ENCODE measurements at regions not wholly inside any gene's neighbourhood (a gene's known extent, or its start where the extent isn't known, plus 50 kb on each side); places are given as distances from the start of the nearest gene placed in this dataset.

- Histone ChIP-seq H3K36me3 (ENCODE audit: control insufficient read depth in 2 of 2, insufficient read depth in 2 of 2, low read length in 1 of 2) (no peaks in the 10 kb centered on the region), H3K4me2 (ENCODE audit: control insufficient read depth, insufficient read depth) (no peak overlapping the region), H2AFZ (ENCODE audit: control insufficient read depth, low read depth, low read length) (no peak overlapping the region), H3K79me2 (ENCODE audit: control insufficient read depth, insufficient read depth, low read length) (no peaks in the 10 kb centered on the region), H3K9ac (ENCODE audit: control insufficient read depth, insufficient read depth, low read length) (no peak overlapping the region), H3K27ac (ENCODE audit: control insufficient read depth, insufficient read depth) (no peak overlapping the region), H4K20me1 (ENCODE audit: control insufficient read depth, insufficient read depth) (no peaks in the 10 kb centered on the region), H3K4me3 (no peak overlapping the region), H3K4me1 (ENCODE audit: control insufficient read depth, insufficient read depth, low read length) (no peaks in the 10 kb centered on the region), H3K27me3 (replicated peaks in 1 of 2; ENCODE audit: control insufficient read depth in 2 of 2, insufficient read depth in 2 of 2, low read length in 1 of 2) (no peaks in the 10 kb centered on the region), H3K9me3 (replicated peaks; ENCODE audit: control insufficient read depth, insufficient read depth, low read length) (no peaks in the 10 kb centered on the region)
- ChIA-PET POLR2A (no interaction called here), RAD21 (ENCODE audit: unreplicated experiment) (no interaction called here), SMC1A (ENCODE audit: uncharacterized antibody, unreplicated experiment) (no interaction called here), CTCF (no interaction called here)
- intact Hi-C loops (cut with micrococcal nuclease; ENCODE audit: unreplicated experiment) (no loop called here), in situ Hi-C loops (cut with MboI) (no loop called here)
- FAIRE-seq (no peak), DNase-seq (ENCODE audit: low read depth, low spot score) (no peak), ATAC-seq (no peak)
- WGBS (ENCODE audit: insufficient coverage, insufficient replicate concordance, low lambda C conversion rate, missing lambda C conversion rate), result 33% methylated on average over 7 of the region's 7 CpGs
- BruUV-seq (replicated peaks), result no TSS peak
- TF ChIP-seq BACH1 (IDR thresholded peaks at IDR 0.05; ENCODE audit: borderline replicate concordance) (no peak), CBFB (IDR thresholded peaks at IDR 0.05; ENCODE audit: low read depth) (no peak), USF1 (IDR thresholded peaks at IDR 0.05; ENCODE audit: borderline replicate concordance, extremely low read length, insufficient read depth, low read depth, low read length) (no peak), ZNF687 (IDR thresholded peaks at IDR 0.05) (no peak), NFIC (IDR thresholded peaks at IDR 0.05; ENCODE audit: low read depth, low read length) (no peak), NKRF (conservative IDR thresholded peaks at IDR 0.05) (no peak), ZBTB33 (IDR thresholded peaks at IDR 0.05) (no peak), SMAD1 (IDR thresholded peaks at IDR 0.05; ENCODE audit: low read depth, partially characterized antibody) (no peak), MAX (IDR thresholded peaks at IDR 0.05; ENCODE audit: low read depth, low read length) (no peak), MEF2B (IDR thresholded peaks at IDR 0.05; ENCODE audit: partially characterized antibody, poor library complexity, severe bottlenecking) (no peak), SUZ12 (IDR thresholded peaks at IDR 0.05; ENCODE audit: unreplicated experiment) (no peak), SMAD5 (IDR thresholded peaks at IDR 0.05; ENCODE audit: low read depth) (no peak), CTCF (IDR thresholded peaks at IDR 0.05 in 2 of 3, conservative IDR thresholded peaks at IDR 0.05 in 1 of 3; ENCODE audit: control insufficient read depth in 2 of 3, extremely low read depth in 1 of 3, insufficient read depth in 1 of 3, low read depth in 3 of 3, low read length in 3 of 3) (no peak)
These were observed 336.5 kb downstream of the DCDC2C start for GRCh38 chr2:4039896-4040295.

All from GM12878 (cell line).